IPS DF 4.7 (cell line): ENCODE measurements at regions not wholly inside any gene's neighbourhood (a gene's known extent, or its start where the extent isn't known, plus 50 kb on each side); places are given as distances from the start of the nearest gene placed in this dataset.
"Not testable (repeated sequence)": the region's sequence is repeated elsewhere in the genome, so short reads cannot be mapped to it uniquely, and the experiment has no call there.

Experiments used
- DNase-seq: peaks from one replicate; pipeline ENCODE4 v3.0.0-alpha.2; 2013; ENCODE audit warnings: low spot score; ENCODE audit errors: extremely low read depth

- DNase-seq, result no peak
Observed at GRCh38 chr2:56510610-56511009, 326.8 kb downstream of the CCDC85A start.

- no peak for DNase-seq
Observed at GRCh38 chr2:56515399-56515798, 331.6 kb downstream of the CCDC85A start.

- DNase-seq, result no peak
Observed at GRCh38 chr2:56519806-56520205, 336.0 kb downstream of the CCDC85A start.

DNA sequence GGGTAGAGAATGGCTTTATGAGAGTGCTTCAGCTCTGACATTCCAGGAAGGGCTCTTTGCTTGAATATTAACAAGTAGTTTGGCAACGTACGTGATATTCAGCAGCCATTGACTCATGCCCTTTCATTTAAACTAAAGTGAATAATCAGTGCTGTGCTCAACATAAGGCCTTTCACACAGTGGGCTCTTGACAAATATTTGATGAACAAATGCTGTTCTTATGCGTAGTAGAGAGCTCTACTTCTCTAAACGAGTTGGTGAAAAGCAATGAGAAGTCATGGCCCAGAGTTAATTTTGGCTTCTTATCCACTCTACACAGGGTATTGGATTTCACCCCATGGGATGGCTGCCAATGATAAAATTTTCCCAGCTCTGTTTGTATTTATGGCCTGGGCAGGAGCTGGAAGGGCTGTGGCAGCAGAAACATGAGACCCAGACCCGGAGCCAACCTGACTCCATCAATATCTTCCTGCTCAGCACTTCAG, 338.9 kb downstream of the CCDC85A start:
- DNase-seq, result no peak

GRCh38 chr2:56523816-56524215, 340.0 kb downstream of the CCDC85A start:
- no peak for DNase-seq

DNA sequence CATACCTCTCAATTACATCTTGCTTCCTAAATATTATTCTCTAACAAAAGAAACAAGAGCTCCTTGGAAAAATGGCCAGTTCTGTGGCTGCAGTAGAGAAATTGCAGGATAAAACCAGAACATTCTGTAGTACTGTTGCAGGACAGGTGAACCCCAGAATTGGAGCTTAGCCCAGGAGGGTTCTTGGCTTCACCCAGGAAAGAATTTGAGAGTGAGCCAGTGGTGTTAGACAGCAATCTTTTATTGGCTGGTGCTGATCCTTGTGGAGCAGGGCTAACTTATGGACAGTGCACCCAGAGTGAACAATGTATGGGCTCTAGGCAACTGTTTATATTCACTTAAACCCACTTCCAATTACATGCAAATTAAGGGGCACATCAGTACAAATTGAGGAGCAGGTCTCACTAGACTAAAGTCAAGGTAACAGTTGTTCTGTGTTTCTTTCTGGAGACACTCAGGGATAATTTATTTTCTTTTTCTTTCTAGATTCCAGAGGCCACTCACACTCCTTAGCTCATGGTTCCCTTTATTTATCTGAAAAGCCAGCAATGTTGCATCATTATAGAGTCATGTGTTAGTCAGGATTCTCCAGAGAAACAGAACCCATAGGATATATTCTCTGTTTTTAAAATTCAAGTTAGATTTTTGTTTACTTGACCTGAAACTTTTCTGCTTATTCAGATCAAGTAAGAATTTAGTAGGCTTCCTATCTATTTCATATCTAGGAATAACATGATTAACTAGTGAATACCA, 348.1 kb downstream of the CCDC85A start:
- no peak for DNase-seq

DNA sequence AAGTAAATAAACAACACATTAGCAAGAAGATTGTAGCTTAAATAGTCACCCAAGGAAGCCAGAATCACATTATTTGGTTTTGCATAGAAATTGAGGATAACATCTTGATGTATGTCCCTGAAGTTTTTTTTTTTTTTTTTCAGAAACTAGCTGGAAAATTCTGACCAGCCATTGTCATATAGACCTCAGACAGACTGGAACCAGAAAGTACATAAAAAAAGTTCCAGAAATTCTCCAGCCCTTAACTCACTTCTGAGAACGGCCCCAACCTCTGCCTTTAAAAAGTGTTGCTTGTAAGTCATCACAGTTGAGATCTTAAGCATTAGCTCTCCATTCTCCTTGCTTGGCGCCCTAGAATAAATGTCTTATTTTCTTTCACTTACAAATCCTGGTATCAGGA, 350.5 kb downstream of the CCDC85A start:
- DNase-seq, result no peak

DNA sequence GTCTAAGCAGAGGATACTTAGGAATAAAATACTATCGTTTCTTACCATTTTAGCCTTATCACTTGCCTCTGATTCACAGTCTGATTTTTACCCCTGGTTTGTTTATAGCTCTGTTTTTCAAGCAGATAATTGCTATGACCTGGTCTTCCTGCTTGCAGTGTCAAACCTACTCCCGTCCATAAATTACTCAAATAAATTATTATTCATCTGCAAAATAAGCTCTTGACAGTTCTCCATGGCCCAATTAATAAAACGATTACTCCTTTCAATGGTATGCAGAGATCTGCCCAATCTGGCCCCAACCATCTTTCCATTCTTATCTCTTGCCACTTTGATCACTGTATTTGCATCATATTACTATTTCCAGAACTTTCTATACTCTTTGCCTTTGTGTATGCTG, 354.0 kb downstream of the CCDC85A start:
- no peak for DNase-seq

- DNase-seq, result no peak
Observed at GRCh38 chr2:56539618-56540017, 355.8 kb downstream of the CCDC85A start.

DNA sequence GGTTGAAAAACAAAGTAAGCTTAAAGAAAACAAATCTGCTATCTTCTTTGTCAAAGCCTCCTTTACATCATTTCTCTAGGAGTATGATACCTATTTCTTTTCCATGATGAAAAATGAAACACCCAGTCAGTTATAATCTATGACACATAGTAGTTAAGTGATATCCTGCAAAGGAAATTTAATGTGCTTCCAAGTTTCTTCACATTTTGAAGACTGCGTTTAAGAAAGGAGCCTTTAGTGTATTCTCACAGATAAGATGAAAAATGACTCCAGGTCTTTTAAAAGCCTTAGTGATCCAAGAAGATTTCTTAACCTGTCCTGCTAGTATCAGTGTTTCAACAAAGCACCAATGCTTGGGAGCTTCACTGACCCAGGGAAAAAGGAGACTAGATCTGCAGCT, 356.7 kb downstream of the CCDC85A start:
- no peak for DNase-seq

- no peak for DNase-seq
Observed at GRCh38 chr2:56540916-56541315, 357.1 kb downstream of the CCDC85A start.

DNA sequence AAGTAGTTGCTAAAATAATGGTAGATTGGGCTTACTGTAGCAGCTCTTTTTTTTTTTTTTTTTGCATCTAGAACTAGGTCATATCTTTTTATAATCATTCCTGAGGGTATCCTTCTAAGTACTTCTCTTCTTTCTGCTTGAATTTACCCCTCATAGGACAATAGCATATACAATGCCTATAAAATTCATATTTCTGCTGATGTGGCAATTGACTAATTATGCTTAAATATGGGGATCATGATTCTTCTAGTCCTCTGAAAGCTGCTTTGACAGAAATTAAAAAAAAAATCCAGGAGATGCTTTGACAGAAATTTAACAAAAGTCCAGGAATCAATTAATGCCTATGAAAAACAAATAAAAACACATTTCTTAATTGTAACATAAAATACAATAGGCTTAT, 358.4 kb downstream of the CCDC85A start:
- no peak for DNase-seq

- DNase-seq, result no peak
Observed at GRCh38 chr2:56565143-56565542, 381.4 kb downstream of the CCDC85A start.

GRCh38 chr2:56571074-56571473, 387.3 kb downstream of the CCDC85A start:
- no peak for DNase-seq

DNA sequence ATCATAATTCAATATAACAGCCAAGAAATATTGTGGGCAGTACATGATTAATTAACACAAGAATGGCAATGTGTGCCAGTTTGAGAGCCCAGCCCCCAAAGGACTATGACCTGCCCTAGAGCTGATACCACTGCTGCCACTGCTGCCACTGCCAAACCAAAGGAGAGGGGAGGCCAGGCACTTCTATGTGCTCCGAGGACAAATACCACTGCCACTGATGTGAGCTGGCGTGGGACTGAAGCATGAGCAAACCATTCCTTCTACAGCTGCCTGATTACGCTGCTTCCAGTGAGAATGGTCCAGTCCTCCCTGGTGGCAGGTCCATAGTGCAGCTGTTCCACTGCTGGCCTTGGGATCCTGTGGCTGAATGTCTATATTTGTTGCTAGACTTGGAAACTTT, 392.2 kb downstream of the CCDC85A start:
- no peak for DNase-seq

DNA sequence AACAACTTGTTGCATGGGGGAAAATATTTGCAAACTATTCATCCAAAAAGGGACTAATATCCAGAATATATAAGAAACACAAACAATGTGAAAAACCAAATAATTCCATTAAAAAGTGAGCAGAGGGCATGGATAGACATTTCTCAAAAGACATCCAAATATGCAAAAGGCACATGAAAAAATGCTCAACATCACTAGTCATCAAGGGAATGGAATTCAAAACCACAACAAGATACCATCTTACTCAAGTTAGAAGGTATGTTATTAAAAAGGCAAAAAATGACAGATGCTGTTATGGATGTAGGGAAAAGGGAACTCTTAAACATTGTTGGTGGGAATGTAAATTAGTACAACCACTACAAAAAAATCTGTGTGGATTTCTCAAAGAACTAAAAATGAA, 396.5 kb downstream of the CCDC85A start:
- DNase-seq, result no peak

DNA sequence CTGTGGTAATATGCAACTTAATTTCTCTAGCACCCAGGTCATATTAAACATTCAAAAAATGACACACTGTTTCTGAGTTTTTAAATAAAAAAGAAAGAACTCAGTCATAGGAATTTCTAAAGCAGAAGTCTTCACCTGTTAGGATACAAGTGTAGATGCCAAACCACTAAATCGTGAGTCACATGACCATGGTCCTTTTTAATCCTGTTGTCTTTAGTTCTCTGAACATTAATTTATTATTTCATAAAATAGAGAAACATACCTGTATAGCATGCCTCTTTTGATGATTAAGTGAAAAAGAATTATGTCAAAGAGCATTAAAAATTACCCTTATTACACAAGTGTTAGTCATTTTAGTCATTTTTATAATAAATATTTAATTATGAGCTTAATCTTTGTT, 398.8 kb downstream of the CCDC85A start:
- no peak for DNase-seq

- DNase-seq, result no peak
Observed at GRCh38 chr2:56583796-56584315, 400.1 kb downstream of the CCDC85A start.

DNA sequence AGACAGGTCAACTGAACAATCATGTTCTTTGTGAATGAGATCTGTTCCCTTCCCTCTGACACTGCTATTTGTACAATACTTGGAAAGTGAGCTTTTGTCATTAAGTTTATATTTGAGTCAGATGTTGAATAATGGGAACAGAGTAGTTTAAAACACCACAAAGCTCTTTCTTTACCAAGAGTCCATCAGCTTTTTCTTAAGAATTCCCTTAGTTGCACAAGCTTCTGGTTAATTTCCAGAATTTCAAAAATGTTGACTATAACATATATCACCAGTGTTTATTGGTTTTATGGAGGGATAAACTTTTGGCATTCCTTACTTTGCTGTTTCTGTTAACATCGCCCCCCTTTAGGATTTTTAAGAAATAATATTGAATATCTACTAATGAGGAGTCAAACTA, 403.7 kb downstream of the CCDC85A start:
- no peak for DNase-seq

GRCh38 chr2:56589194-56589593, 405.4 kb downstream of the CCDC85A start:
- no peak for DNase-seq

GRCh38 chr2:56589835-56590234, 406.0 kb downstream of the CCDC85A start:
- DNase-seq, result no peak

DNA sequence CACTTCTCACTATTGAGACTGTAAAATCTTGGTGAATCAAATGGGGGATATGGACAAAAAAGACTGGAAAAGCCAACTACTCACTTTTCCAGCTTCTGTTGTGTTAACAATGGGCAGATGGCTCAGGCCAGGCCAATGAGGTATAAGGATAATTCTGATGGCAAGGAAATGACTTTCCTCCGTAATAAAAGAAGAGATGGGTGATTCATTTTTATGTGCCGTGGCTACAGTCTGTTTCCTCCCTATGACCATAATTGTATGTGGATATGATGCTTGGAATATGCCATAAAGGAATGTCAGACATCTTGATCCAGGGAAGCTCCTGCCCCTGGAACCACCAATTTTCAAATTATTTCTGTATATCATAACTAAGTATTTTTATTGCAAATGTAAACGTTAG, 406.8 kb downstream of the CCDC85A start:
- DNase-seq, result no peak

DNA sequence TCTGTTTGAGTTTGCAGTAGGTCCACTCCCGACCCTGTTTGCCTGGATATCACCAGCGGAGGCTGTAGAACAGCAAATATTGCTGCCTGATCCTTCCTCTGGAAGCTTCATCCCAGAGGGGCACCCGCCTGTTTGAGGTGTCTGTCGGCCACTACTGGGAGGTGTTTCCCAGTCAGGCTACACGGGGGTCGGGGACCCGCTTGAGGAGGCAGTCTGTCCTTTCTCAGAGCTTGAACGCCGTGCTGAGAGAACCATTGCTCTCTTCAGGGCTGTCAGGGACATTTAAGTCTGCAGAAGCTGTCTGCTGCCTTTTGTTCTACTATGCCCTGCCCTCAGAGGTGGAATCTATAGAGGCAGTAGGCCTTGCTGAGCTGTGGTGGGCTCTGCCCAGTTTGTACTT, 422.3 kb downstream of the CCDC85A start:
- DNase-seq, result not testable (repeated sequence)
